T-helper 2 cell (primary cell): ENCODE measurements at regions not wholly inside any gene's neighbourhood (a gene's known extent, or its start where the extent isn't known, plus 50 kb on each side); places are given as distances from the start of the nearest gene placed in this dataset.
"Not testable (repeated sequence)": the region's sequence is repeated elsewhere in the genome, so short reads cannot be mapped to it uniquely, and the experiment has no call there.

ENCODE experiments used
- DNase-seq, 5 experiments: peaks; one replicate each; pipeline versions ENCODE4 v3.0.0 to v3.0.0-alpha.2; 2012 to 2022

GRCh38 chr11:116061322-116061721, 557.1 kb upstream of the CADM1 start:
- DNase-seq = no peak

GRCh38 chr11:116059919-116060318, 555.7 kb upstream of the CADM1 start:
- no peak for DNase-seq

- DNase-seq = no peak
Measured at GRCh38 chr11:116057000-116057399, 552.8 kb upstream of the CADM1 start.

- DNase-seq = no peak
Measured at GRCh38 chr11:116055064-116055463, 550.8 kb upstream of the CADM1 start.

GRCh38 chr11:116053548-116053919, 549.3 kb upstream of the CADM1 start:
- no peak for DNase-seq

GRCh38 chr11:116052603-116053547, 548.7 kb upstream of the CADM1 start:
- no peak for DNase-seq

GRCh38 chr11:116051494-116051893, 547.3 kb upstream of the CADM1 start:
- DNase-seq = no peak

- no peak for DNase-seq
Measured at GRCh38 chr11:116049383-116049782, 545.2 kb upstream of the CADM1 start.

GRCh38 chr11:116046127-116046526, 541.9 kb upstream of the CADM1 start:
- no peak for DNase-seq

GRCh38 chr11:116044941-116045340, 540.7 kb upstream of the CADM1 start:
- DNase-seq = no peak

GRCh38 chr11:116044520-116044919, 540.3 kb upstream of the CADM1 start:
- DNase-seq = no peak

GRCh38 chr11:116043857-116044256, 539.6 kb upstream of the CADM1 start:
- no peak for DNase-seq

- not testable (repeated sequence) for DNase-seq
Measured at GRCh38 chr11:116043059-116043458, 538.8 kb upstream of the CADM1 start.

GRCh38 chr11:116042146-116042545, 537.9 kb upstream of the CADM1 start:
- no peak for DNase-seq

- no peak for DNase-seq
Measured at GRCh38 chr11:116037861-116038260, 533.6 kb upstream of the CADM1 start.

GRCh38 chr11:116035977-116036376, 531.8 kb upstream of the CADM1 start:
- no peak for DNase-seq

GRCh38 chr11:116033931-116034553, 529.8 kb upstream of the CADM1 start:
- DNase-seq = no peak

- DNase-seq = peak in 1 of 5 experiments; percentile 11
Measured at GRCh38 chr11:116030697-116031331, 526.6 kb upstream of the CADM1 start.

- DNase-seq = not testable (repeated sequence)
Measured at GRCh38 chr11:116028506-116028905, 524.3 kb upstream of the CADM1 start.

GRCh38 chr11:115999437-115999836, 495.2 kb upstream of the CADM1 start:
- no peak for DNase-seq

GRCh38 chr11:115996808-115997188, 492.6 kb upstream of the CADM1 start:
- no peak for DNase-seq

- peak in 1 of 5 experiments; percentile 19 for DNase-seq
Measured at GRCh38 chr11:115996125-115996807, 492.1 kb upstream of the CADM1 start.

- no peak for DNase-seq
Measured at GRCh38 chr11:115993590-115993989, 489.4 kb upstream of the CADM1 start.
